ENCODE measurements at regions not wholly inside any gene's neighbourhood (a gene's known extent, or its start where the extent isn't known, plus 50 kb on each side); places are given as distances from the start of the nearest gene placed in this dataset.

GRCh38 chr10:4475827-4476490 lies 350.0 kb upstream of the AKR1E2 start:
- DNase-seq, result no peak

- peak; percentile 18 for DNase-seq
These were observed 351.2 kb upstream of the AKR1E2 start for GRCh38 chr10:4474829-4475228.

GRCh38 chr10:4473977-4474376 lies 352.0 kb upstream of the AKR1E2 start:
- DNase-seq, result no peak

- no peak for DNase-seq
These were observed 353.7 kb upstream of the AKR1E2 start for GRCh38 chr10:4472190-4472904.

- DNase-seq, result no peak
These were observed 355.7 kb upstream of the AKR1E2 start for GRCh38 chr10:4470231-4470835.

GRCh38 chr10:4467481-4467880 lies 358.5 kb upstream of the AKR1E2 start:
- DNase-seq, result no peak

- DNase-seq, result no peak
These were observed 365.7 kb upstream of the AKR1E2 start for GRCh38 chr10:4460267-4460666.

- no peak for DNase-seq
These were observed 366.5 kb upstream of the AKR1E2 start for GRCh38 chr10:4459531-4459930.

GRCh38 chr10:4457597-4457996 lies 368.4 kb upstream of the AKR1E2 start:
- DNase-seq, result no peak

GRCh38 chr10:4456776-4457175 lies 369.2 kb upstream of the AKR1E2 start:
- DNase-seq, result no peak

- no peak for DNase-seq
These were observed 369.7 kb upstream of the AKR1E2 start for GRCh38 chr10:4456279-4456678.

- DNase-seq, result no peak
These were observed 372.1 kb upstream of the AKR1E2 start for GRCh38 chr10:4453950-4454349.

- DNase-seq, result no peak
These were observed 372.7 kb upstream of the AKR1E2 start for GRCh38 chr10:4453276-4453675.

GRCh38 chr10:4450981-4451908 lies 374.8 kb upstream of the AKR1E2 start:
- peak; percentile 9 for DNase-seq

GRCh38 chr10:4450169-4450568 lies 375.8 kb upstream of the AKR1E2 start:
- DNase-seq, result no peak

- DNase-seq, result no peak
These were observed 378.0 kb upstream of the AKR1E2 start for GRCh38 chr10:4448030-4448429.

GRCh38 chr10:4443419-4443818 lies 382.6 kb upstream of the AKR1E2 start:
- DNase-seq, result no peak

- DNase-seq, result no peak
These were observed 383.7 kb upstream of the AKR1E2 start for GRCh38 chr10:4442296-4442695.

GRCh38 chr10:4440260-4440659 lies 385.7 kb upstream of the AKR1E2 start:
- no peak for DNase-seq

GRCh38 chr10:4437791-4438190 lies 388.2 kb upstream of the AKR1E2 start:
- no peak for DNase-seq

- no peak for DNase-seq
These were observed 388.9 kb upstream of the AKR1E2 start for GRCh38 chr10:4437061-4437460.

GRCh38 chr10:4436103-4436502 lies 389.9 kb upstream of the AKR1E2 start:
- no peak for DNase-seq

GRCh38 chr10:4434516-4435071 lies 391.4 kb upstream of the AKR1E2 start:
- no peak for DNase-seq

Measured in activated CD4-positive, alpha-beta T cell treated with anti-CD3 and anti-CD28 coated beads, Interleukin-2, amount 50 U/mL, for 16 hours (primary cell).